UCSD-AML1 (cell line): ENCODE measurements at regions not wholly inside any gene's neighbourhood (a gene's known extent, or its start where the extent isn't known, plus 50 kb on each side); places are given as distances from the start of the nearest gene placed in this dataset.
"Not testable (repeated sequence)": the region's sequence is repeated elsewhere in the genome, so short reads cannot be mapped to it uniquely, and the experiment has no call there.

Experiments used
- DNase-seq: peaks from one replicate; lab custom pipeline; 2025; ENCODE audit not compliant: unreplicated experiment; lab: John Stamatoyannopoulos, UW

GRCh38 chr1:91099746-91100621, 78.1 kb upstream of the ZNF644 start:
- DNase-seq, result no peak

- DNase-seq, result no peak
Observed at GRCh38 chr1:91098299-91098906, 76.6 kb upstream of the ZNF644 start.

GRCh38 chr1:91095321-91095720, 73.5 kb upstream of the ZNF644 start:
- not testable (repeated sequence) for DNase-seq

- no peak for DNase-seq
Observed at GRCh38 chr1:91092503-91092902, 70.7 kb upstream of the ZNF644 start.

- DNase-seq, result no peak
Observed at GRCh38 chr1:91091812-91092211, 70.0 kb upstream of the ZNF644 start.

- DNase-seq, result no peak
Observed at GRCh38 chr1:91080650-91081049, 58.8 kb upstream of the ZNF644 start.

GRCh38 chr1:91078859-91079258, 57.0 kb upstream of the ZNF644 start:
- DNase-seq, result no peak

- no peak for DNase-seq
Observed at GRCh38 chr1:91076834-91077233, 55.0 kb upstream of the ZNF644 start.

GRCh38 chr1:91075233-91076135, 53.6 kb upstream of the ZNF644 start:
- peak; percentile 22 for DNase-seq

- DNase-seq, result no peak
Observed at GRCh38 chr1:91073299-91073698, 51.5 kb upstream of the ZNF644 start.

- no peak for DNase-seq
Observed at GRCh38 chr1:91071838-91072237, 50.0 kb upstream of the ZNF644 start.
